ENCODE measurements at regions not wholly inside any gene's neighbourhood (a gene's known extent, or its start where the extent isn't known, plus 50 kb on each side); places are given as distances from the start of the nearest gene placed in this dataset.

DNA sequence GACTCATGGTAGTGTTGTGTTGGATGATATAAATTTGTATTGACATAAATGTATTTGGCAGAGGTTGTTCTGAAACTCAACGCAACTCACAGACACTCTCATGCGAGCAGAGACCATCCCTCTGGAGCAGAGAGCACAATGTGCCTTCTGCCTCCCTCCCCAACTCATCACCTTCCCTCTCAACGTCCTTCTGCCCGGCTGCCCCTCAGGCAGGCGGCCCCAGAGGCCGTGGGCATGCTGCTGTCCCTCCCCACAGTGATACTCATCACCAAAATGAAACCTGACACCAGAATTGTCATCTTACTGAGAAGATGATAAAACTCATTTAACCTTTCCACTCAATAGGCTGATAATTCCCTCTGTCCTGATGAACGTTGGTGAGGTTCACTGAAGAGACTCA, 260.6 kb downstream of the ETS1 start:
- Histone ChIP-seq H3K4me1 (no peaks in the 10 kb centered on the region), H3K27ac (no peak overlapping the region), H3K9me3 (no peaks in the 10 kb centered on the region), H3K4me3 (no peak overlapping the region), H3K27me3 (no peaks in the 10 kb centered on the region), H3K36me3 (no peaks in the 10 kb centered on the region)
- 51 to 59% methylated on average over 7 of the region's 7 CpGs for WGBS, 2 donors
- ATAC-seq (no peak), DNase-seq (no peak), FAIRE-seq (no peak)
- intact Hi-C loops (cut with DNase I): no loop called here
- TF ChIP-seq, protein P1, sequence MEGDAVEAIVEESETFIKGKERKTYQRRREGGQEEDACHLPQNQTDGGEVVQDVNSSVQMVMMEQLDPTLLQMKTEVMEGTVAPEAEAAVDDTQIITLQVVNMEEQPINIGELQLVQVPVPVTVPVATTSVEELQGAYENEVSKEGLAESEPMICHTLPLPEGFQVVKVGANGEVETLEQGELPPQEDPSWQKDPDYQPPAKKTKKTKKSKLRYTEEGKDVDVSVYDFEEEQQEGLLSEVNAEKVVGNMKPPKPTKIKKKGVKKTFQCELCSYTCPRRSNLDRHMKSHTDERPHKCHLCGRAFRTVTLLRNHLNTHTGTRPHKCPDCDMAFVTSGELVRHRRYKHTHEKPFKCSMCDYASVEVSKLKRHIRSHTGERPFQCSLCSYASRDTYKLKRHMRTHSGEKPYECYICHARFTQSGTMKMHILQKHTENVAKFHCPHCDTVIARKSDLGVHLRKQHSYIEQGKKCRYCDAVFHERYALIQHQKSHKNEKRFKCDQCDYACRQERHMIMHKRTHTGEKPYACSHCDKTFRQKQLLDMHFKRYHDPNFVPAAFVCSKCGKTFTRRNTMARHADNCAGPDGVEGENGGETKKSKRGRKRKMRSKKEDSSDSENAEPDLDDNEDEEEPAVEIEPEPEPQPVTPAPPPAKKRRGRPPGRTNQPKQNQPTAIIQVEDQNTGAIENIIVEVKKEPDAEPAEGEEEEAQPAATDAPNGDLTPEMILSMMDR (IDR thresholded peaks at IDR 0.05): no peak

DNA sequence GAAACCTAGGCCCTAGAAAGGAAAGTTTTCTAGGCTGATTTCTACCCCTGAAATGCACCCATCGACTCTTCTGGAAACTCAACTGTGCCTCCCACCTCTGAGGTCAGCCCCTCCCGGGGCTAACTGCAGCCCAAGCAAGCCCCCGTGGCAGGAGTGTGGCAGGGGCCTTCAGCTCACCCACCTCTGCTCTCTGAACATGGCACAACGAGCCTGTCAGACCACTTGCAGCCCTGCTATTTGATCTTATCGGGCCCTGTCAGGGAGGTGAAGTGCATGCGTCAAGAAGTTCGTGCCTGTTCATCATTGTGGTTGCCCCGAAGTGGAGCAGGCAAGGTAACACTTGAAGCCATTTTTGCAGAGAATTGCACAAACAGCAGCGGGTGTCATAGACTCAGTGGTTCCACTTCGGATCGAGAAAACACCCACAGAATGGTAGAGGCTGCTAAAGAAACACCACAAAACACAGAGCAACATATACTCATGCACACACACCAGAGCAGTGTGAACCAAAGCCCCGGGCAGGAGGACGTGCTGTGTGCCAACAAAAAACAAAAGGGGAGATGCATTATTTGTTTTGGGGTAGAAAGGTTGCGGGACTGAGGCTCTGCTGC, 262.7 kb downstream of the ETS1 start:
- intact Hi-C loops (cut with DNase I): no loop called here
- FAIRE-seq (no peak), DNase-seq (no peak), ATAC-seq (no peak)
- Histone ChIP-seq H3K27me3 (no peaks in the 10 kb centered on the region), H3K27ac (no peak overlapping the region), H3K4me3 (no peak overlapping the region), H3K9me3 (no peaks in the 10 kb centered on the region), H3K36me3 (no peaks in the 10 kb centered on the region), H3K4me1 (no peaks in the 10 kb centered on the region)
- TF ChIP-seq, protein P1 (IDR thresholded peaks at IDR 0.05): no peak
- 76 to 85% methylated on average over 14 of the region's 14 CpGs for WGBS, 2 donors

DNA sequence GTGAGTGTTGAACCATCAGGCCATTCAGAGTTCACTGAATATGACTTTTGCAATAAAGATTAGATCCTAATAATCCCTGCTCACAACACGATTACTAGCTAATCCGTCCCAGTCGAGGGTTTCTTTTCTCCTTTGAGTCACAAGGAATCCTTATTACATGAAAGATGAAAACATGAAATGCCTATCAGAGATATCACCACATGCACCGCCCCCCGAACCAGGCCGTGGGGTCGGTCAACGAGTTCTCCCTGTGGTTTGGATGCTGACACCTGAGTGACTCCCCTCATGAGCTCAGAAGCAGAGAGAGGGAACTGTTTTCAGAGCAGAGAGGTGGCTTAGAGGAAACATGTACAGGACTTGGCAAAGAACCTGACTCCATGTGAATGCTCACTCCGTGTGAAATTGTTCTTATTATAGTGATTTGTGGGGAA, 263.3 kb downstream of the ETS1 start:
- WGBS, 2 donors: 71 to 79% methylated on average over 9 of the region's 9 CpGs
- TF ChIP-seq, protein P1 (IDR thresholded peaks at IDR 0.05): no peak
- H3K27me3 ChIP-seq: no peaks in the 10 kb centered on the region
- no peaks in the 10 kb centered on the region for H3K4me1 ChIP-seq
- H3K9me3 ChIP-seq: no peaks in the 10 kb centered on the region
- no peaks in the 10 kb centered on the region for H3K36me3 ChIP-seq
- no peak overlapping the region for H3K27ac ChIP-seq
- intact Hi-C loops (cut with DNase I): no loop called here
- no peak for DNase-seq
- H3K4me3 ChIP-seq: no peak overlapping the region
- no peak for FAIRE-seq
- ATAC-seq: no peak

DNA sequence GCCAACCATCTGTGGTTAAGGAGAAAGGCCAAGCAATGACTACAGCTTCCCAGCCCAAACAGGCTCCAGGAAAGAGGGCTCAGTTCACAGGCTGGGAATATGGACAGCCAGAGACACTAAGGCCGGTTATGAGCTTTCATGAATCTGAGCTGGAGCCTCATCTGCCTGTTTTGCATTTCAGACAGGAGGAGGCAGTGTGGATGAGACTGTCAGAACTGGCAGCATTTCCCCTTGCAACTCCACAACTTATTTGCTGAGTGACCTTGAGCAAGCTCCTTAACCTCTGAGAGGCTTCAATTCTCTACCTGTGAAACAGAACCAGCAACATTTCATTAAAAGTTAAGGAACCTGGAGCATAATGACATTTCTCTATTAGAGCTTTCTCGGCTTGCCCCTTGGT, 264.0 kb downstream of the ETS1 start:
- Histone ChIP-seq H3K9me3 (no peaks in the 10 kb centered on the region), H3K36me3 (no peaks in the 10 kb centered on the region), H3K4me1 (no peaks in the 10 kb centered on the region), H3K4me3 (no peak overlapping the region), H3K27ac (no peak overlapping the region), H3K27me3 (no peaks in the 10 kb centered on the region)
- DNase-seq: no peak
- TF ChIP-seq, protein P1 (IDR thresholded peaks at IDR 0.05): no peak
- intact Hi-C loops (cut with DNase I): no loop called here
- peak in 3 of 4 donors; percentile 35 to 70 (median 50) for ATAC-seq
- WGBS, 2 donors: 56 to 61% methylated on average over 2 of the region's 2 CpGs
- FAIRE-seq: no peak

DNA sequence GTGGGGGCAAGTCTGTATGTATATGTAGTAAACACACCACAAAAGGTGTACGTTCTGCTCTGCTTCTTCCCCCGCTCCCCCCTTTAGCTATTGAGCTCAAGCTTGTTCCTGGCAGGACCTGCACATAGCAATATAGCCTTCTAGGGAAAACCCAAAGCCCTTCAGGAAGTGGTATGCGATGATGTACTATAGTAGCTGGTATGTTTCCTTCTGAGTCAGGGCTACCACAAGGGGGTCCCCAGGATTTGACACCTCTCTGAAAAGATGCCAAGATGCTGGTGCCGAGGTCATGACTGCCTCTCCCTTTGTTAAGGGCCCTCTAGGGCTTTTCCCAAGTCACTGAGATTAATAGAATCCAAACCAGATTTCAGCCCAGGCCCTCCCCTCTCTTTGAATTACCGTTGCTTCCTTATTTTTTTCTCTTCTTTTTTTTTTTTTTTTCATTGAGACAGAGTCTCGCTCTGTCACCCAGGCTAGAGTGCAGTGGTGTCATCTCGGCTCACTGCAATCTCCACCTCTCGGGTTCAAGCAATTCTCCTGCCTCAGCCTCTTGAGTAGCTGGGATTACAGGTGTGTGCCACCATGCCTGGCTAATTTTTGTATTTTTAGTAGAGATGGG, 268.4 kb downstream of the ETS1 start:
- WGBS, 2 donors: 75 to 92% methylated on average over 8 of the region's 8 CpGs
- TF ChIP-seq, protein P1 (IDR thresholded peaks at IDR 0.05): no peak
- Histone ChIP-seq H3K4me1 (no peaks in the 10 kb centered on the region), H3K27me3 (no peaks in the 10 kb centered on the region), H3K9me3 (no peaks in the 10 kb centered on the region), H3K4me3 (no peak overlapping the region), H3K36me3 (no peaks in the 10 kb centered on the region), H3K27ac (no peak overlapping the region)
- DNase-seq (no peak), FAIRE-seq (no peak), ATAC-seq (no peak)
- intact Hi-C loops (cut with DNase I): no loop called here

Data from pancreas (tissue), 10 donors.